ENCODE measurements at regions not wholly inside any gene's neighbourhood (a gene's known extent, or its start where the extent isn't known, plus 50 kb on each side); places are given as distances from the start of the nearest gene placed in this dataset.

GRCh38 chr12:19895246-19896020 is 456.1 kb downstream of the AEBP2 start:
- no TSS peak for BruUV-seq (replicated peaks)

More at GRCh38 chr12:19895246-19896020, 456.1 kb downstream of the AEBP2 start:
- no peaks in the 10 kb centered on the region for H3K9me1 ChIP-seq (ENCODE audit: insufficient read depth, low read length)
- 0 out of 2 replicates have a peak overlapping the region, but pooled peaks have one; percentile 24 for H3K4me2 ChIP-seq (ENCODE audit: low read depth, low read length)
- H3K9ac ChIP-seq (ENCODE audit: low read depth, low read length) = no peak overlapping the region
- POLR2A ChIA-PET (ENCODE audit: unreplicated experiment) = interaction anchor here (0.6 kb wide), 1 partner anchor 39 kb away, joined by 4 read pairs; no protein-coding TSS in a partner anchor
- no peaks in the 10 kb centered on the region for H3K27me3 ChIP-seq (ENCODE audit: control insufficient read depth, insufficient read depth, low read length)
- H3K4ac ChIP-seq (ENCODE audit: low read depth, low read length) = no peak overlapping the region
- H4K20me1 ChIP-seq (ENCODE audit: insufficient read depth, low read length) = no peaks in the 10 kb centered on the region
- ATAC-seq (ENCODE audit: low read depth) = no peak
- H2BK120ac ChIP-seq (ENCODE audit: low read depth, low read length) = no peak overlapping the region
- intact Hi-C loops (cut with micrococcal nuclease) (loop anchor here (10.0 kb wide), 1 partner anchor 321 kb away; no protein-coding TSS in a partner anchor), in situ Hi-C loops (cut with MboI; ENCODE audit: low sequenced_read_pairs) (loop anchor here (10.0 kb wide), 1 partner anchor 141 kb away; no protein-coding TSS in a partner anchor), dilution Hi-C loops (cut with HindIII; ENCODE audit: low sequenced_read_pairs, unreplicated experiment) (no loop called here)
- no peak overlapping the region for H3K56ac ChIP-seq (ENCODE audit: extremely low read depth, insufficient read depth, low read length)
- no peak overlapping the region for H2BK20ac ChIP-seq (ENCODE audit: low read depth, low read length)
- no peak overlapping the region for H4K8ac ChIP-seq (ENCODE audit: low read depth in 2 of 2, low read length in 2 of 2)
- peak overlapping the region; percentile 39; the same call in 1 of the 2 replicates for H3K18ac ChIP-seq (ENCODE audit: low read depth, low read length)
- H2AFZ ChIP-seq (replicated peaks; ENCODE audit: low read length, poor library complexity) = no peak overlapping the region
- H2AK5ac ChIP-seq (ENCODE audit: low read depth, low read length) = peak overlapping the region; percentile 16; the same call in 1 of the 2 replicates
- no peak overlapping the region for H2BK15ac ChIP-seq (ENCODE audit: low read depth, low read length)
- peak; percentile 10 for DNase-seq
- no peak overlapping the region for H4K91ac ChIP-seq (ENCODE audit: insufficient read depth, low read depth, low read length)
- no peaks in the 10 kb centered on the region for H3K9me3 ChIP-seq (ENCODE audit: control insufficient read depth, insufficient read depth, low read length)
- H3K4me3 ChIP-seq (ENCODE audit: insufficient read depth, low read depth, low read length) = no peak overlapping the region
- CTCF ChIA-PET = no interaction called here
- no peak overlapping the region for H2BK5ac ChIP-seq (ENCODE audit: low read depth, low read length, poor library complexity, severe bottlenecking)
- no peaks in the 10 kb centered on the region for H3K36me3 ChIP-seq (ENCODE audit: control insufficient read depth, insufficient read depth, low read length)
- TF ChIP-seq MAZ (IDR thresholded peaks at IDR 0.05; ENCODE audit: borderline replicate concordance, low read depth, low read length) (no peak), CTCF (conservative IDR thresholded peaks at IDR 0.05; ENCODE audit: low read depth, low read length) (no peak), NFE2L2 (IDR thresholded peaks at IDR 0.05; ENCODE audit: low read depth, low read length) (no peak), POLR2A (IDR thresholded peaks at IDR 0.05; ENCODE audit: low read depth, low read length) (no peak), FOS (IDR thresholded peaks at IDR 0.05; ENCODE audit: low read depth, low read length) (no peak), CHD1 (IDR thresholded peaks at IDR 0.05; ENCODE audit: low read depth, low read length) (no peak), CEBPB (IDR thresholded peaks at IDR 0.05; ENCODE audit: low read depth, low read length) (no peak), RAD21 (IDR thresholded peaks at IDR 0.05; ENCODE audit: low read length) (no peak)
- H3K4me1 ChIP-seq (ENCODE audit: control insufficient read depth, insufficient read depth, low read length) = peaks cover 5% of the 10 kb centered on the region
- no peak overlapping the region for H3K27ac ChIP-seq (ENCODE audit: insufficient read depth, low read length)
- no peaks in the 10 kb centered on the region for H3K79me1 ChIP-seq (ENCODE audit: low read depth in 1 of 2, low read length in 2 of 2)
- WGBS, 2 experiments (ENCODE audit: extremely low coverage in 2 of 2, insufficient read length in 1 of 2) = no CpG with 5 or more reads among the region's 2 CpGs
- H3K14ac ChIP-seq (replicated peaks; ENCODE audit: low read depth, low read length) = no peak overlapping the region
- H3K23ac ChIP-seq (ENCODE audit: low read depth, low read length) = no peak overlapping the region
- no peak overlapping the region for H2AK9ac ChIP-seq (replicated peaks; ENCODE audit: low read depth, low read length, poor library complexity)
- H4K5ac ChIP-seq (ENCODE audit: low read depth, low read length) = no peak overlapping the region
